Germinal center (tissue), 1 donor: ENCODE measurements at regions not wholly inside any gene's neighbourhood (a gene's known extent, or its start where the extent isn't known, plus 50 kb on each side); places are given as distances from the start of the nearest gene placed in this dataset.
A peak's percentile ranks its signal among the peaks of the same experiment; 100 is the strongest.

ENCODE experiments used
- DNase-seq: peaks from one replicate; pipeline ENCODE4 v3.0.0; 2012; ENCODE audit warnings: mixed read lengths, low spot score

DNA sequence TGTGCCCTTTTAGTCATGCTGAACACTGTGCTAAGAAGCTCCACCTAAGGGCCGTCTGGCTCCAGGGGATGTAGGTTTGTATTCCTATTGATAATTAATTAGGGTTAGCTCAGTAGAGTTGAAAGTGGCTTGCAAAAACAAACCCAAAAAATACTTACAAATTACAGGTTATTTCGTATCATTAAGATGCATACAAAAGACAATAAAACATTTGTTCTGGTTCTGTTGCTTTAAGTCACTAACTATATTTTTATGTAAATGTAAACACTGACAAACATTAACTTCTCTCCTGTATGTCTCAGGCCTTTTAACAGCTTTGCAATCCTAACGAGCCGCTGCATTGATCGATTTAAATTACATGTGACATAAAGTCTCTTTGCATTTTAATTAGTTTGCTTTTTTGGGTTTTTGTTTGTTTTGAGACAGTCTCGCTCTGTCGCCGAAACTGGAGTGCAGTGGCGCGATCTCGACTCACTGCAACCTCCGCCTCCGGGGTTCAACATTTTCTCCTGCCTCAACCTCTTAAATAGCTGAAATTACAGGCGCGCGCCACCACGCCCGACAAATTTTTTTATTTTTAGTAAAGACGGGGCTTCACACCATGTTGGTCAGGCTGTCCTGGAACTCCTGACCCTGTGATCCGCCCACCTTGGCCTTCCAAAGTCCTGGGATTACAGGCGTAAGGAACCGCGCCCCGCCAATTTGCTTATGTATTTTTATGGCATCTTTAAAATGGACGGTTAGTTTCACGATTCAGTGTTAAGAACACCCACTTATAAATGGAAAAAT lies 110.9 kb downstream of the HFE start:
- DNase-seq, result no peak

DNA sequence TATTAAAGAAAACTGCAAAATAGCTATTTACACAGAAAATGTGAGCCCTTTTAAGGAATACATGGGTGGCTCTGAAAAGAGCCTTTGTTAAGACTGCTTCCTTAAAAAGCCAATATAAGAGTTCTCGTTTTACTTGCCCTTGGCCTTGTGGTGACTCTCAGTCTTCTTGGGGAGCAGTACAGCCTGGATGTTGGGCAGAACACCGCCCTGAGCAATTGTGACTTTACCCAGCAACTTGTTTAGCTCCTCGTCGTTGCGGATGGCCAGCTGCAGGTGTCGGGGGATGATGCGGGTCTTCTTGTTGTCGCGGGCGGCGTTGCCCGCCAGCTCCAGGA lies 111.5 kb downstream of the HFE start:
- no peak for DNase-seq

- peak; percentile 89 for DNase-seq
These were observed 112.0 kb downstream of the HFE start for GRCh38 chr6:26199057-26199772.

- no peak for DNase-seq
These were observed 112.8 kb downstream of the HFE start for GRCh38 chr6:26199773-26200764.

GRCh38 chr6:26200918-26201721 lies 113.9 kb downstream of the HFE start:
- DNase-seq, result no peak

- no peak for DNase-seq
These were observed 115.0 kb downstream of the HFE start for GRCh38 chr6:26202201-26202611.

DNA sequence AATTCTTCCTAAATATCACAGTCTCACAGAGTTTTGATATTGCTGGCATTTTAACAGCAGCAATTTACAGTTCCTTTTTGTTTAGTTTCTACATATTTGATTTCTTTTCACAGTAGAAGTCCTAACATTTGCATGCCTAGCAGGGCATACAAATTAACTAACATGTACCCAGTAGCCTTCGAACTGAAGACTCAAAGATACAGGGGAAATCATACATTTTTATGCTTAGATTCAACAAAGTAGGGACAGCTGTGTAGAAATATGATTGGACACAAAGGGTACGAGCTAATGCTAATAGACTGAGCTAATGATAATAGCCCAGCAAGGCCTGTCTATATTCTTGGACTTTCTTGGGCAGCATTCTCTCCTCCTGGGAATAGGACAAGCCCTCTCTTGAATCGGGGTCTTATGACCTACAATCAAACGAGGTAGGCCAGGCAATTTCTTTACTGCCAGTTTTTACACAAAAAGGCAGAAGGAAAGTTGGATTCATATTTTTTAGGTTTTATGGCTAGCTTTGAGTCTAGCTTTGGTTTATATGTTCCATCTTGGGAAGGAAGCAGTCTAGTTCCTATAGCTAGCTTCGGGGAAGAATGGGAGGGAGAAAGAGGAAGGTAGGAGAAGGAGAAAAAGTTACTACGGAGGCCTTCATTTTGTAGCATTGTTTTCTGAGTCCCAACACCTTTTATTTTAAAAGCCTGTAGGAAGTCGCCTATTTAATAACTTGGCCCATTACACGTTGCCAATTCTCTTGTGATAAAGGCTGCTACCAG lies 115.8 kb downstream of the HFE start:
- no peak for DNase-seq

- peak; percentile 85 for DNase-seq
These were observed 117.3 kb downstream of the HFE start for GRCh38 chr6:26204332-26205160.

DNA sequence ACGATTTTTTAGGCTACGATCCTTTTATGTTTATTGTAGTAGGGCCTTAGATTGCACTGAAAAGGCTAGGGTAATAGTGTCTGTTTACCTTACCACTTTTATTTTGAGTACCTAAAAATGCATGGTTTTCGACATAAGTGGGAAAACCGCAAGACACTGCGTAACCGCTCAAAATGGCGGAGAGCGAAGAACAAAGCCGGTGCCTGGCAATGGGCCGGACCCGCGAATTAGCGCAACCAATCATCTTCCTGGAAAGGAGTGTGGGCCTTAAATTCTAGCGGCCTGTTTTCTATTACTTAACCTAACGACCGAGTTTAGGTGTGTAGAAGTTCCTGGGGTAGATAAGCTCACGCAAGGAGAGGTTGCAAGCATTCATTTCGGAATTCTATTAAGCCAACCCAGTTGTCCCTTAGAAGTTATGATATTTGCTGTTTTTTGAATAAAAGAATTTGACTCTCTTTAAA lies 118.0 kb downstream of the HFE start:
- DNase-seq, result peak; percentile 81

GRCh38 chr6:26205625-26206574 lies 118.7 kb downstream of the HFE start:
- peak; percentile 31 for DNase-seq

DNA sequence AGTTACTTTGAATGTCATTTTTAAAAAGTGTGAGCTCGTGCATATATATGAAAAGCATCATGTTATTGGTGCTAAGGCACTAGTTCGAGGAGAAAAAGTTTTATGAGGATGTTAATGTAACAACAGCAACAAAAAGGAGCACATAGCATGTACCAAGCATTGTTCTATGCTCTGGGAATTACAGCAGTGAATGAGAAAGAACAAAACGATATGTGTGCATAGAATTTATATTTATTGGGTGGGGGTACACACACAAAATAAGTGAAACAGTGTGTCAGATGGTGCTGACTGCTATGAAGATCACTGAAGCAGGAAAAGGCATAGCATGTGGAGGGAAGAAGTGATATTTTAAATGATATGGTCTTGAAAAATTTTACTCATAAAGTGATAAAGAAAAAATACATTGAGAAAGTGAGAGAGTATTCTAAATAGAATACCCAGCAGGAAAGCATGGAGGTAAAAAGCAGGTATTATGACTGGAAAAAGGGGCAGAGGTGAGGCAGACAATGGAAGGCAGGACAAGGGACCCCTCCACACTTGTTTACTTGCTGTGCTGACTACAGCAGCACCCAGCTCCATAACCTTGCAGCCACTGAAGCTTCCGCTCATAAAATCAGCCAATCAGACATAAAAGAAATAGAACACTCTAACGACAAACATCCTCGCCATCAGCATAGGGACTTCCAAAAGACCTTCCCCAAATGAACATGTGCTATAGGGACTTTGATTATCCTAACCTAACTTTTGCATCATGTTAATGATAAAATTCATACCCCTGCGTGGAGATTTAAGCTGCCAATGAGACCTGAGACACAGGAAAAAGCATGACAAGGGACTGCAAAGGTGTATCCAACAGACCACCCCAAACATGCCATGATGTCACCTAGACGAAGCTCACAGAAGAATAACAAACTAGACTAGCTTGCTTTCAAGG lies 119.9 kb downstream of the HFE start:
- DNase-seq, result no peak

- no peak for DNase-seq
These were observed 124.7 kb downstream of the HFE start for GRCh38 chr6:26211963-26212362.

DNA sequence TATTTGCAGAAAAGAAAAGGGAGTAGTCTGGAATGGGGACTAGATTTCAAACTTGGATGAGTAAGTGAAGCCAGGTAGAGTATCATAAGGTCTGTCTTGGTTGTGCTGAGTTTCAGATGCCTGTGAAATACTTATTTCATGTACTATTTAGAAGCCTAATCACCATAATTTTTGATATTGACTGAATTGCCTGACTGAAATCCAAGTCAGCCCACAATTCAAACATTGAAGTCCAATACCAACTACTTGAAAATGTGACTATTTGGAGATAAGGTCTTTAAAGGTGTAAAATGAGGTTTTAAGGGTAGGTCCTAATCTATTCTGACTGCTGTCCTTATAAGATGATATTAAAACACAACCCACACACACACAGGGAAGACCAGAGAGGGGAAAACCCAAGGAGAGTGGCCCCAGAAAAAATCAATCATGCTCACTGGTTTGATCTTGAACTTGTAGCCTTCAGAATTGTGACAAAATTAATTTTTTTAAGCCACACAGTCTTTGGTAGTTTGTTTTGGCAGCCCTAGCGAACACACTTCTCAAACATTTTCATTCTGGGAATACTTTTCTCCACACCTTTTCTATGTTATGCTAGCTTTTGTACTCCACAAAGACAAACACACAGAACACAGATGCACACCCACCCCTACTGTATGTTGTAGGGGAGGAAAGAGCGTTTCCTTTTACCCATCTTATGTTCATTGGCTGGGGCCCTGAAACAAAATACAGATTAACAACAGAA lies 126.3 kb downstream of the HFE start:
- no peak for DNase-seq

DNA sequence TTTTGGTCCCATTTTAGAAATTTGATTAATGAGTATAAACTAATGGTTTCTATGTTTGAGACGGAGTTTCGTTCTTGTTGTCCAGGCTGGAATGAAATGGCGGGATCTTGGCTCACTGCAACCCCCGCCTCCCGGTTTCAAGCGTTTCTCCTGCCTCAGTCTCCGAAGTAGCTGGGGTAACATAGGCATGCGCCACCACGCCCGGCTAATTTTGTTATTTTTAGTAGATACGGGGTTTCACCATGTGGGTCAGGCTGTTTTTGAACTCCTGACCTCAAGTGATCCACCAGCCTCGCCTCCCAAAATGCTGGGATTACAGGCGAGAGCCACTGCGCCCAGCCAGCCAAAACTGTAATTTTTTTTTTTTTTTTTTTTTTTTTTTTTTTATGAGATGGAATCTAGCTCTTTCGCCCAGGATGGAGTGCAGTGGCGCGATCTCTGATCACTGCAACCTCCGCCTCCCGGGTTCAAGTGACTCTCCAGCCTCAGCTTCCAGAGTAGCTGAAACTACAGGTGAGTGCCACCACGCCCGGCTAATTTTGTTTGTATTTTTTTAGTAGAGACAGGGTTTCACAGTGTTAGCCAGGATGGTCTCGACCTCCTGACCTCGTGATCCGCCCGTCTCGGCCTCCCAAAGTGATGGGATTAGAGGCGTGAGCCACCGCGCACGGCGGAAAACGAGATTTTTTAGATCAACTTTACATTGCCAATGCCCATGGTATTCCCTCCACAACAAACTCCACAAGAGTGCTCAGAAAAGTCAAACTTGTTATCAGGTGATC lies 127.8 kb downstream of the HFE start:
- no peak for DNase-seq

DNA sequence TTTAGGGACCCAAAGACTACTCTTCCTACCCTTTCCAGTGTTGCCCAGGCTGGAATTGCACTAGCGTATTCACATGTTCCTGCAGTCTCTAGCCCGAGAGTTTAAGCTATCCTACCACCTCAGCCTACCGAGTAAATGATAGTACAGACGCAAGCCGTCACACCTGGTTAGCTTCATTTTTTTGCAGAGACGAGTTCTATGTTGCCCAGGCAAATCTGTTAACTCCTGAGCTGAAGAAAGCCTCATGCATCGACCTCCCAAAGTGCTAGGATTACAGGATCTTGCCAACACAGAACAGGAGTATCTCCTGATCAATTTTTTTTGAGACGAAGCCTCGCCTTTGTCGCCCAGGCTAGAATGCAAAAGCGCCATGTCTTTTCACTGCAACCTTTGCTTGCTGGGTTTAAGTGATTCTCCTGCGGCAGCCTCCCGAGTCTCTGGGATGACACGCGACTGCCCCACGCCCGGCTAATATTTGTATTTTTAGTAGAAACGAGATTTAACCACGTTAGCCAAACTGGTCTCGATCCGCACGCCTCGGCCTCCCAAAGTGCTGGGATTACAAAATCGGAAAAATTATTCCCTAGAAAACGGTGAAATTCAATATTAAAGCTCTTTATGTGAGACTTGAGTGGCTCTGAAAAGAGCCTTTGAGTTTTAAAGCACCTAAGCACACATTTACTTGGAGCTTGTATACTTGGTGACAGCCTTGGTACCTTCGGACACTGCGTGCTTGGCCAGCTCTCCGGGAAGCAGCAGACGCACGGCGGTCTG lies 128.5 kb downstream of the HFE start:
- DNase-seq, result no peak
